PC-9 (cell line): ENCODE measurements at regions not wholly inside any gene's neighbourhood (a gene's known extent, or its start where the extent isn't known, plus 50 kb on each side); places are given as distances from the start of the nearest gene placed in this dataset.

Experiments used
- BruUV-seq: library from RNA; stranded (reverse); fragments of 400-500 nt; replicated peaks from 2 replicates; lab custom pipeline; 2021; lab: Mats Ljungman, UMichigan
- CTCF ChIA-PET: fragments of 300-600 bp; sonication (Branson Sonifier 250); formaldehyde crosslinking; loops from one replicate; lab custom pipeline; 2022; ENCODE audit warnings: antibody characterized with exemption; lab: Charles Lee
- POLR2A ChIA-PET: fragments of 300-600 bp; sonication (Branson Sonifier 250); formaldehyde crosslinking; loops from one replicate; lab custom pipeline; 2022; ENCODE audit warnings: antibody characterized with exemption; ENCODE audit not compliant: unreplicated experiment; lab: Charles Lee
- DNase-seq, 2 experiments: peaks; one replicate each; pipeline versions ENCODE4 v3.0.0 to v3.0.0-alpha.2; 2015 to 2022; ENCODE audit warnings: mixed read lengths in 1 of 2
- H2AFZ ChIP-seq: fragments of 200-600 bp; sonication (generic); 2 replicates; pipeline ENCODE4 v1.8.1; 2017; ENCODE audit warnings: antibody characterized with exemption
- H3F3A ChIP-seq: fragments of 200-600 bp; sonication (generic); 2 replicates; pipeline ENCODE4 v1.8.1; 2017; ENCODE audit warnings: antibody characterized with exemption, mild to moderate bottlenecking, low read depth; ENCODE audit not compliant: insufficient read depth
- H3K27ac ChIP-seq: fragments of 200-600 bp; sonication (generic); 2 replicates; pipeline ENCODE4 v1.6.1; 2016; ENCODE audit warnings: mixed run types
- H3K27me3 ChIP-seq: fragments of 200-600 bp; sonication (generic); 2 replicates; pipeline ENCODE4 v1.6.1; 2016; ENCODE audit warnings: low read depth, mixed run types; ENCODE audit not compliant: insufficient read depth
- H3K36me3 ChIP-seq: fragments of 200-600 bp; sonication (generic); 2 replicates; pipeline ENCODE4 v1.6.1; 2016; ENCODE audit warnings: low read depth, mixed run types
- H3K4me1 ChIP-seq: fragments of 200-600 bp; sonication (generic); replicated peaks from 2 replicates; pipeline ENCODE4 v1.6.1; 2016; ENCODE audit warnings: mixed run types; ENCODE audit not compliant: insufficient read depth
- H3K4me2 ChIP-seq: fragments of 200-600 bp; sonication (generic); 2 replicates; pipeline ENCODE4 v1.6.1; 2017; ENCODE audit warnings: mixed run types
- H3K4me3 ChIP-seq: fragments of 200-600 bp; sonication (generic); 2 replicates; pipeline ENCODE4 v1.6.1; 2016; ENCODE audit warnings: mixed run types
- H3K79me2 ChIP-seq: fragments of 200-600 bp; sonication (generic); 2 replicates; pipeline ENCODE4 v1.6.1; 2017; ENCODE audit warnings: low read depth, mixed run types
- H3K9me2 ChIP-seq: fragments of 200-600 bp; sonication (generic); 2 replicates; pipeline ENCODE4 v1.8.1; 2017; ENCODE audit warnings: mild to moderate bottlenecking; ENCODE audit not compliant: insufficient read depth
- H3K9me3 ChIP-seq: fragments of 200-600 bp; sonication (generic); 2 replicates; pipeline ENCODE4 v1.8.1; 2016; ENCODE audit warnings: low read depth; ENCODE audit not compliant: insufficient read depth
- H4K20me1 ChIP-seq: fragments of 200-600 bp; sonication (generic); 2 replicates; pipeline ENCODE4 v1.8.1; 2017; ENCODE audit not compliant: insufficient read depth
- CTCF ChIP-seq: fragments of 200-600 bp; sonication (generic); conservative IDR thresholded peaks from 2 replicates; pipeline ENCODE4 v1.6.1; 2017; ENCODE audit warnings: mixed run types, antibody characterized with exemption, mild to moderate bottlenecking, moderate library complexity
- EZH2 ChIP-seq: fragments of 200-600 bp; sonication (generic); IDR thresholded peaks from 2 replicates; pipeline ENCODE4 v1.8.0; 2017; ENCODE audit warnings: antibody characterized with exemption, low read depth
- intact Hi-C: fragments of 100-400 bp; cut with micrococcal nuclease; formaldehyde crosslinking; loops from one replicate; pipeline ENCODE4 v1.10.0; 2022; ENCODE audit not compliant: unreplicated experiment

- intact Hi-C loops = no loop called here
Measured at GRCh38 chr7:156006024-156006423, 193.8 kb upstream of the SHH start.

GRCh38 chr7:156005202-156005691 lies 193.0 kb upstream of the SHH start:
- intact Hi-C loops = no loop called here
- DNase-seq = no peak
- Histone ChIP-seq H3F3A (no peaks in the 10 kb centered on the region), H3K4me1 (no peaks in the 10 kb centered on the region), H3K36me3 (no peaks in the 10 kb centered on the region), H3K79me2 (no peaks in the 10 kb centered on the region), H2AFZ (no peak overlapping the region), H3K4me3 (no peak overlapping the region), H4K20me1 (no peaks in the 10 kb centered on the region), H3K27me3 (peaks cover 17% of the 10 kb centered on the region; the same call in 1 of the 2 replicates), H3K9me3 (peaks cover 1% of the 10 kb centered on the region; the same call in 1 of the 2 replicates), H3K27ac (no peak overlapping the region), H3K4me2 (no peak overlapping the region), H3K9me2 (no peaks in the 10 kb centered on the region)
- no peak for TF ChIP-seq CTCF
- TF ChIP-seq EZH2 = no peak
- ChIA-PET CTCF (no interaction called here), POLR2A (no interaction called here)
- BruUV-seq = no TSS peak

More at GRCh38 chr7:156006024-156006423, 193.8 kb upstream of the SHH start:
- no peaks in the 10 kb centered on the region for H3K79me2 ChIP-seq
- no peaks in the 10 kb centered on the region for H4K20me1 ChIP-seq
- peaks cover 23% of the 10 kb centered on the region; the same call in 1 of the 2 replicates for H3K27me3 ChIP-seq
- no peaks in the 10 kb centered on the region for H3F3A ChIP-seq
- no peak overlapping the region for H3K4me3 ChIP-seq
- H3K9me3 ChIP-seq = peaks cover 7% of the 10 kb centered on the region; the same call in 1 of the 2 replicates
- no peak overlapping the region for H3K27ac ChIP-seq
- H3K4me2 ChIP-seq = no peak overlapping the region
- no peak for TF ChIP-seq EZH2
- no peak for TF ChIP-seq CTCF
- H2AFZ ChIP-seq = no peak overlapping the region
- ChIA-PET POLR2A (no interaction called here), CTCF (no interaction called here)
- no peaks in the 10 kb centered on the region for H3K9me2 ChIP-seq
- no peaks in the 10 kb centered on the region for H3K4me1 ChIP-seq
- DNase-seq = no peak
- H3K36me3 ChIP-seq = no peaks in the 10 kb centered on the region
- BruUV-seq = no TSS peak

GRCh38 chr7:156004265-156005201 lies 192.3 kb upstream of the SHH start:
- CTCF ChIA-PET = no interaction called here
- H3K9me3 ChIP-seq = no peaks in the 10 kb centered on the region
- intact Hi-C loops = no loop called here
- no peak overlapping the region for H2AFZ ChIP-seq
- BruUV-seq = no TSS peak
- H3K79me2 ChIP-seq = no peaks in the 10 kb centered on the region
- no peaks in the 10 kb centered on the region for H3K4me1 ChIP-seq
- no peaks in the 10 kb centered on the region for H4K20me1 ChIP-seq
- H3K36me3 ChIP-seq = no peaks in the 10 kb centered on the region
- H3K4me3 ChIP-seq = no peak overlapping the region
- H3K4me2 ChIP-seq = no peak overlapping the region
- no peak for TF ChIP-seq EZH2
- TF ChIP-seq CTCF = no peak
- no peak overlapping the region for H3K27ac ChIP-seq
- no peaks in the 10 kb centered on the region for H3F3A ChIP-seq
- POLR2A ChIA-PET = no interaction called here
- DNase-seq = no peak
- H3K9me2 ChIP-seq = no peaks in the 10 kb centered on the region
- H3K27me3 ChIP-seq = peaks cover 17% of the 10 kb centered on the region; the same call in 1 of the 2 replicates
